HG03469 (cell line): ENCODE measurements at regions not wholly inside any gene's neighbourhood (a gene's known extent, or its start where the extent isn't known, plus 50 kb on each side); places are given as distances from the start of the nearest gene placed in this dataset.
A peak's percentile ranks its signal among the peaks of the same experiment; 100 is the strongest.

Source experiments
- ATAC-seq: cut with Tn5 transposase; IDR thresholded peaks from one replicate; pipeline ENCODE4 v1.9.1; 2021; ENCODE audit warnings: mild to moderate bottlenecking, moderate library complexity, moderate number of reproducible peaks; ENCODE audit not compliant: unreplicated experiment

GRCh38 chr12:98180603-98181002 lies 334.8 kb upstream of the TMPO start:
- no peak for ATAC-seq

GRCh38 chr12:98182821-98183220 lies 332.6 kb upstream of the TMPO start:
- ATAC-seq: no peak

GRCh38 chr12:98185606-98186005 lies 329.8 kb upstream of the TMPO start:
- no peak for ATAC-seq

- ATAC-seq: no peak
Measured at GRCh38 chr12:98188650-98189077, 326.7 kb upstream of the TMPO start.

- no peak for ATAC-seq
Measured at GRCh38 chr12:98194591-98194990, 320.8 kb upstream of the TMPO start.

- no peak for ATAC-seq
Measured at GRCh38 chr12:98198261-98198982, 317.0 kb upstream of the TMPO start.

GRCh38 chr12:98208816-98209215 lies 306.6 kb upstream of the TMPO start:
- ATAC-seq: no peak

GRCh38 chr12:98211909-98212695 lies 303.3 kb upstream of the TMPO start:
- ATAC-seq: no peak

- no peak for ATAC-seq
Measured at GRCh38 chr12:98213556-98213955, 301.8 kb upstream of the TMPO start.

- ATAC-seq: no peak
Measured at GRCh38 chr12:98217257-98217656, 298.1 kb upstream of the TMPO start.

GRCh38 chr12:98220636-98221035 lies 294.8 kb upstream of the TMPO start:
- no peak for ATAC-seq

- ATAC-seq: no peak
Measured at GRCh38 chr12:98221243-98221808, 294.1 kb upstream of the TMPO start.

GRCh38 chr12:98222135-98222534 lies 293.3 kb upstream of the TMPO start:
- ATAC-seq: no peak

GRCh38 chr12:98224584-98225221 lies 290.7 kb upstream of the TMPO start:
- ATAC-seq: peak; percentile 46

GRCh38 chr12:98227162-98227561 lies 288.2 kb upstream of the TMPO start:
- ATAC-seq: no peak

GRCh38 chr12:98228683-98229539 lies 286.5 kb upstream of the TMPO start:
- no peak for ATAC-seq

- no peak for ATAC-seq
Measured at GRCh38 chr12:98229540-98229924, 285.9 kb upstream of the TMPO start.

- ATAC-seq: no peak
Measured at GRCh38 chr12:98232753-98233390, 282.5 kb upstream of the TMPO start.

- ATAC-seq: no peak
Measured at GRCh38 chr12:98235301-98235700, 280.1 kb upstream of the TMPO start.

- ATAC-seq: no peak
Measured at GRCh38 chr12:98238515-98239130, 276.8 kb upstream of the TMPO start.
